ENCODE measurements at regions not wholly inside any gene's neighbourhood (a gene's known extent, or its start where the extent isn't known, plus 50 kb on each side); places are given as distances from the start of the nearest gene placed in this dataset.

- H3K27me3 Mint-ChIP-seq, result peaks cover 3 to 24% of the 10 kb centered on the region in 2 donors
- Histone ChIP-seq H3K36me3 (ENCODE audit: insufficient read depth, low read length) (no peaks in the 10 kb centered on the region), H3K27me3 (ENCODE audit: insufficient read depth, low read length, poor library complexity, severe bottlenecking) (no peaks in the 10 kb centered on the region), H3K4me1 (ENCODE audit: insufficient read depth, low read length) (no peaks in the 10 kb centered on the region), H3K4me3 (ENCODE audit: low read length) (no peak overlapping the region), H3K27ac (ENCODE audit: low read depth, low read length) (no peak overlapping the region), H3K9me3 (ENCODE audit: low read length) (no peaks in the 10 kb centered on the region)
- H3K36me3 Mint-ChIP-seq, result peaks cover 0 to 5% (median 0%) of the 10 kb centered on the region in 3 donors
- H3K4me3 Mint-ChIP-seq, result no peak overlapping the region
- ChIA-PET POLR2A (no interaction called here), CTCF (no interaction called here)
- no peak overlapping the region for H3K27ac Mint-ChIP-seq
- no peak for DNase-seq
- no peaks in the 10 kb centered on the region for H3K4me1 Mint-ChIP-seq
- peaks cover 0 to 2% (median 0%) of the 10 kb centered on the region in 5 donors for H3K9me3 Mint-ChIP-seq
Observed at GRCh38 chr1:232274236-232274855, 355.6 kb downstream of the SIPA1L2 start.

GRCh38 chr1:232273011-232273410 is 356.9 kb downstream of the SIPA1L2 start:
- ChIA-PET CTCF (no interaction called here), POLR2A (no interaction called here)
- Mint-ChIP-seq H3K4me1 (no peaks in the 10 kb centered on the region), H3K9me3 (peaks cover 0 to 2% (median 0%) of the 10 kb centered on the region in 5 donors), H3K27me3 (peaks cover 3 to 28% of the 10 kb centered on the region in 2 donors), H3K36me3 (peaks cover 0 to 5% (median 0%) of the 10 kb centered on the region in 3 donors), H3K27ac (no peak overlapping the region), H3K4me3 (no peak overlapping the region)
- Histone ChIP-seq H3K27ac (ENCODE audit: low read depth, low read length) (no peak overlapping the region), H3K36me3 (ENCODE audit: insufficient read depth, low read length) (no peaks in the 10 kb centered on the region), H3K4me1 (ENCODE audit: insufficient read depth, low read length) (no peaks in the 10 kb centered on the region), H3K27me3 (ENCODE audit: insufficient read depth, low read length, poor library complexity, severe bottlenecking) (no peaks in the 10 kb centered on the region), H3K4me3 (ENCODE audit: low read length) (no peak overlapping the region), H3K9me3 (ENCODE audit: low read length) (no peaks in the 10 kb centered on the region)
- DNase-seq, result no peak

- no peak overlapping the region for H3K4me3 Mint-ChIP-seq
- DNase-seq, result no peak
- POLR2A ChIA-PET, result no interaction called here
Observed at GRCh38 chr1:232271991-232272589, 357.8 kb downstream of the SIPA1L2 start.

GRCh38 chr1:232271299-232271698 is 358.6 kb downstream of the SIPA1L2 start:
- H3K27ac ChIP-seq (ENCODE audit: low read depth, low read length), result no peak overlapping the region
- no peaks in the 10 kb centered on the region for H3K4me1 Mint-ChIP-seq
- H3K4me3 Mint-ChIP-seq, result no peak overlapping the region
- peaks cover 1 to 19% of the 10 kb centered on the region in 2 donors for H3K27me3 Mint-ChIP-seq
- H3K27me3 ChIP-seq (ENCODE audit: insufficient read depth, low read length, poor library complexity, severe bottlenecking), result no peaks in the 10 kb centered on the region
- H3K9me3 Mint-ChIP-seq, result no peaks in the 10 kb centered on the region
- no peaks in the 10 kb centered on the region for H3K36me3 ChIP-seq (ENCODE audit: insufficient read depth, low read length)
- H3K27ac Mint-ChIP-seq, result peak overlapping the region in 1 of 8 donors; percentile 39
- no peak for DNase-seq
- ChIA-PET CTCF (no interaction called here), POLR2A (no interaction called here)
- H3K4me3 ChIP-seq (ENCODE audit: low read length), result no peak overlapping the region
- H3K36me3 Mint-ChIP-seq, result peaks cover 0 to under 1% (median 0%) of the 10 kb centered on the region in 3 donors
- H3K4me1 ChIP-seq (ENCODE audit: insufficient read depth, low read length), result no peaks in the 10 kb centered on the region
- no peaks in the 10 kb centered on the region for H3K9me3 ChIP-seq (ENCODE audit: low read length)

More at GRCh38 chr1:232271991-232272589, 357.8 kb downstream of the SIPA1L2 start:
- H3K27me3 Mint-ChIP-seq, result peaks cover 3 to 27% of the 10 kb centered on the region in 2 donors
- Histone ChIP-seq H3K27me3 (ENCODE audit: insufficient read depth, low read length, poor library complexity, severe bottlenecking) (no peaks in the 10 kb centered on the region), H3K36me3 (ENCODE audit: insufficient read depth, low read length) (no peaks in the 10 kb centered on the region), H3K9me3 (ENCODE audit: low read length) (no peaks in the 10 kb centered on the region), H3K27ac (ENCODE audit: low read depth, low read length) (no peak overlapping the region), H3K4me3 (ENCODE audit: low read length) (no peak overlapping the region), H3K4me1 (ENCODE audit: insufficient read depth, low read length) (no peaks in the 10 kb centered on the region)
- CTCF ChIA-PET, result no interaction called here
- peaks cover 0 to 5% (median 0%) of the 10 kb centered on the region in 3 donors for H3K36me3 Mint-ChIP-seq
- no peaks in the 10 kb centered on the region for H3K4me1 Mint-ChIP-seq
- peaks cover 0 to 2% (median 0%) of the 10 kb centered on the region in 5 donors for H3K9me3 Mint-ChIP-seq
- H3K27ac Mint-ChIP-seq, result peak overlapping the region in 1 of 8 donors; percentile 66

GRCh38 chr1:232269988-232270387 is 359.9 kb downstream of the SIPA1L2 start:
- no peaks in the 10 kb centered on the region for H3K27me3 ChIP-seq (ENCODE audit: insufficient read depth, low read length, poor library complexity, severe bottlenecking)
- H3K4me3 ChIP-seq (ENCODE audit: low read length), result no peak overlapping the region
- POLR2A ChIA-PET, result no interaction called here
- no peak for DNase-seq
- no peaks in the 10 kb centered on the region for H3K9me3 ChIP-seq (ENCODE audit: low read length)
- CTCF ChIA-PET, result no interaction called here
- H3K36me3 ChIP-seq (ENCODE audit: insufficient read depth, low read length), result no peaks in the 10 kb centered on the region
- H3K36me3 Mint-ChIP-seq, result no peaks in the 10 kb centered on the region
- no peaks in the 10 kb centered on the region for H3K4me1 Mint-ChIP-seq
- no peak overlapping the region for H3K4me3 Mint-ChIP-seq
- H3K27ac Mint-ChIP-seq, result peak overlapping the region in 1 of 8 donors; percentile 14
- H3K9me3 Mint-ChIP-seq, result no peaks in the 10 kb centered on the region
- H3K27me3 Mint-ChIP-seq, result peaks cover 1 to 12% of the 10 kb centered on the region in 2 donors
- no peak overlapping the region for H3K27ac ChIP-seq (ENCODE audit: low read depth, low read length)
- no peaks in the 10 kb centered on the region for H3K4me1 ChIP-seq (ENCODE audit: insufficient read depth, low read length)

GRCh38 chr1:232267837-232268598 is 361.9 kb downstream of the SIPA1L2 start:
- Histone ChIP-seq H3K36me3 (ENCODE audit: insufficient read depth, low read length) (no peaks in the 10 kb centered on the region), H3K27ac (ENCODE audit: low read depth, low read length) (no peak overlapping the region), H3K4me3 (ENCODE audit: low read length) (no peak overlapping the region), H3K9me3 (ENCODE audit: low read length) (no peaks in the 10 kb centered on the region), H3K4me1 (ENCODE audit: insufficient read depth, low read length) (no peaks in the 10 kb centered on the region), H3K27me3 (ENCODE audit: insufficient read depth, low read length, poor library complexity, severe bottlenecking) (no peaks in the 10 kb centered on the region)
- ChIA-PET CTCF (no interaction called here), POLR2A (no interaction called here)
- Mint-ChIP-seq H3K9me3 (no peaks in the 10 kb centered on the region), H3K27ac (no peak overlapping the region), H3K36me3 (no peaks in the 10 kb centered on the region), H3K4me1 (no peaks in the 10 kb centered on the region), H3K27me3 (peaks cover 1 to 9% of the 10 kb centered on the region in 2 donors), H3K4me3 (no peak overlapping the region)
- no peak for DNase-seq

GRCh38 chr1:232267092-232267836 is 362.7 kb downstream of the SIPA1L2 start:
- no peaks in the 10 kb centered on the region for H3K36me3 ChIP-seq (ENCODE audit: insufficient read depth, low read length)
- H3K4me3 Mint-ChIP-seq, result no peak overlapping the region
- peak overlapping the region in 2 of 8 donors; percentile 11 to 21 for H3K27ac Mint-ChIP-seq
- no peaks in the 10 kb centered on the region for H3K4me1 Mint-ChIP-seq
- no peak overlapping the region for H3K27ac ChIP-seq (ENCODE audit: low read depth, low read length)
- POLR2A ChIA-PET, result no interaction called here
- H3K4me3 ChIP-seq (ENCODE audit: low read length), result no peak overlapping the region
- H3K9me3 ChIP-seq (ENCODE audit: low read length), result no peaks in the 10 kb centered on the region
- H3K9me3 Mint-ChIP-seq, result no peaks in the 10 kb centered on the region
- no peak for DNase-seq
- CTCF ChIA-PET, result no interaction called here
- peaks cover 1 to 5% of the 10 kb centered on the region in 2 donors for H3K27me3 Mint-ChIP-seq
- H3K4me1 ChIP-seq (ENCODE audit: insufficient read depth, low read length), result no peaks in the 10 kb centered on the region
- H3K27me3 ChIP-seq (ENCODE audit: insufficient read depth, low read length, poor library complexity, severe bottlenecking), result no peaks in the 10 kb centered on the region
- H3K36me3 Mint-ChIP-seq, result no peaks in the 10 kb centered on the region

- H3K4me3 Mint-ChIP-seq, result no peak overlapping the region
- POLR2A ChIA-PET, result no interaction called here
Observed at GRCh38 chr1:232263452-232263851, 366.5 kb downstream of the SIPA1L2 start.

More at GRCh38 chr1:232263452-232263851, 366.5 kb downstream of the SIPA1L2 start:
- H3K27ac Mint-ChIP-seq, result peak overlapping the region in 1 of 8 donors; percentile 59
- no peak overlapping the region for H3K27ac ChIP-seq (ENCODE audit: low read depth, low read length)
- no peaks in the 10 kb centered on the region for H3K4me1 ChIP-seq (ENCODE audit: insufficient read depth, low read length)
- H3K9me3 Mint-ChIP-seq, result no peaks in the 10 kb centered on the region
- no peak for DNase-seq
- H3K4me1 Mint-ChIP-seq, result peaks cover 0 to 5% (median 3%) of the 10 kb centered on the region in 3 donors
- no peaks in the 10 kb centered on the region for H3K27me3 ChIP-seq (ENCODE audit: insufficient read depth, low read length, poor library complexity, severe bottlenecking)
- no peaks in the 10 kb centered on the region for H3K9me3 ChIP-seq (ENCODE audit: low read length)
- H3K36me3 ChIP-seq (ENCODE audit: insufficient read depth, low read length), result no peaks in the 10 kb centered on the region
- no peaks in the 10 kb centered on the region for H3K36me3 Mint-ChIP-seq
- H3K27me3 Mint-ChIP-seq, result peaks cover 4 to 30% of the 10 kb centered on the region in 2 donors
- H3K4me3 ChIP-seq (ENCODE audit: low read length), result no peak overlapping the region
- CTCF ChIA-PET, result no interaction called here

All from CD8-positive, alpha-beta memory T cell (primary cell).